Panc1 (cell line): ENCODE measurements at regions not wholly inside any gene's neighbourhood (a gene's known extent, or its start where the extent isn't known, plus 50 kb on each side); places are given as distances from the start of the nearest gene placed in this dataset.

Experiments
- ATAC-seq: fragments of 200-7000 bp; cut with Tn5 transposase; 2 replicates; pipeline ENCODE4 v1.9.1; 2020; ENCODE audit warnings: mild to moderate bottlenecking, moderate library complexity
- BruUV-seq: library from RNA; stranded (reverse); fragments of 400-500 nt; replicated peaks from 2 replicates; lab custom pipeline; 2021; lab: Mats Ljungman, UMichigan
- CTCF ChIA-PET: fragments of 300-600 bp; sonication (Branson Sonifier 250); formaldehyde crosslinking; loops from one replicate; lab custom pipeline; 2022; ENCODE audit warnings: antibody characterized with exemption; lab: Charles Lee
- POLR2A ChIA-PET: fragments of 300-600 bp; sonication (Branson Sonifier 250); formaldehyde crosslinking; loops from one replicate; lab custom pipeline; 2022; ENCODE audit warnings: antibody characterized with exemption; lab: Charles Lee
- DNase-seq: peaks from one replicate; pipeline ENCODE4 v3.0.0-alpha.2; 2010; ENCODE audit warnings: low read depth, low spot score
- H3K27ac ChIP-seq: 2 replicates; pipeline ENCODE4 v1.5.1; 2011; ENCODE audit warnings: mild to moderate bottlenecking, low read length, inconsistent platforms
- H3K27me3 ChIP-seq: fragments of 200-500 bp; sonication (Bioruptor generic); 2 replicates; pipeline ENCODE4 v1.6.0; 2014; ENCODE audit warnings: low read length, inconsistent platforms; ENCODE audit not compliant: control insufficient read depth, insufficient read depth
- H3K36me3 ChIP-seq: fragments of 200-500 bp; sonication (Bioruptor generic); 2 replicates; pipeline ENCODE4 v1.5.1; 2014; ENCODE audit warnings: inconsistent platforms, mild to moderate bottlenecking, low read length, moderate library complexity; ENCODE audit not compliant: control insufficient read depth, insufficient read depth
- H3K4me1 ChIP-seq: 2 replicates; pipeline ENCODE4 v1.5.1; 2011; ENCODE audit warnings: inconsistent platforms, mild to moderate bottlenecking, low read length, moderate library complexity; ENCODE audit not compliant: control insufficient read depth, insufficient read depth
- H3K4me3 ChIP-seq, 2 experiments: 2 replicates each; pipeline ENCODE4 v1.5.1; 2011 to 2012; ENCODE audit warnings: low read depth in 2 of 2, low read length in 2 of 2, mild to moderate bottlenecking in 2 of 2, inconsistent platforms in 1 of 2, moderate library complexity in 1 of 2
- H3K9me3 ChIP-seq: fragments of 200-500 bp; sonication (Bioruptor generic); 2 replicates; pipeline ENCODE4 v1.5.1; 2014; ENCODE audit warnings: low read depth, mild to moderate bottlenecking, inconsistent platforms, low read length, moderate library complexity; ENCODE audit not compliant: control insufficient read depth, insufficient read depth
- POLR2AphosphoS5 ChIP-seq: IDR thresholded peaks from 2 replicates; pipeline ENCODE4 v1.6.1; 2012; ENCODE audit warnings: mild to moderate bottlenecking, low read depth, low read length, moderate library complexity
- SIN3A ChIP-seq: IDR thresholded peaks from 2 replicates; pipeline ENCODE4 v1.6.1; 2012; ENCODE audit warnings: low read depth, mild to moderate bottlenecking, low read length, moderate library complexity, borderline replicate concordance; ENCODE audit not compliant: insufficient read depth
- TCF7L2 ChIP-seq: IDR thresholded peaks from 2 replicates; pipeline ENCODE4 v1.6.1; 2011; ENCODE audit warnings: mild to moderate bottlenecking, low read depth, low read length, inconsistent platforms
- in situ Hi-C: cut with HindIII; loops from 2 replicates; pipeline ENCODE4 v1.10.0; 2016; ENCODE audit warnings: low sequenced_read_pairs, low pct_unique_long_range_greater_than_20kb
- intact Hi-C: fragments of 100-400 bp; cut with micrococcal nuclease; formaldehyde crosslinking; loops from one replicate; pipeline ENCODE4 v1.10.0; 2022; ENCODE audit not compliant: unreplicated experiment
- TF ChIP-seq, protein P1 (sequence below): fragments of 450-650 bp; IDR thresholded peaks from 2 replicates; pipeline ENCODE4 v1.5.1; 2017; ENCODE audit warnings: mild to moderate bottlenecking
- TF ChIP-seq, protein P2 (sequence below), 2 experiments: IDR thresholded peaks; 2 replicates each; pipeline ENCODE4 v1.6.1; 2011 to 2012; ENCODE audit warnings: low read depth in 2 of 2, control low read depth in 1 of 2, low read length in 1 of 2, mild to moderate bottlenecking in 1 of 2, moderate library complexity in 1 of 2; ENCODE audit not compliant: insufficient read depth in 1 of 2

DNA sequence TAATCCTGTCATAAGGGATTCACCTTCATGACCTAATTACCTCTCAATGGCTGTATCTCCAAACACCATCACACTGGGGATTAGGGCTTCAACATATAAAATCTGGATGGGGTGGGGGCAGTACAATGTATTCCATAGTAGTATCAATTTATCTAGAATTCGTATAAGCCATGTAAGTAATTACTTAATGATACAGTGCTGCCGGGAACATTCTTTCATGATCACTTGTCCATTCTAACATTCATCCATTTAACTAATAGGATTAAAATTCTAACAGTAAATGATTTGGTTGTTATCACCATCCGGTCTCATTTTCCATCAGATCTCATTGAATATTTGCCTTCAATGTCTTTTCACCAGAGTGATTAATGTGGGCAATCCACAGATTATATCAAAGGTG lies 1620.9 kb upstream of the TENM3 start:
- H3K4me3 ChIP-seq: no peak overlapping the region
- no peaks in the 10 kb centered on the region for H3K27me3 ChIP-seq
- ATAC-seq: no peak
- no TSS peak for BruUV-seq
- H3K27ac ChIP-seq: no peak overlapping the region
- no peaks in the 10 kb centered on the region for H3K36me3 ChIP-seq
- ChIA-PET CTCF (no interaction called here), POLR2A (no interaction called here)
- TF ChIP-seq TCF7L2 (no peak), SIN3A (no peak)
- TF ChIP-seq, protein P1, sequence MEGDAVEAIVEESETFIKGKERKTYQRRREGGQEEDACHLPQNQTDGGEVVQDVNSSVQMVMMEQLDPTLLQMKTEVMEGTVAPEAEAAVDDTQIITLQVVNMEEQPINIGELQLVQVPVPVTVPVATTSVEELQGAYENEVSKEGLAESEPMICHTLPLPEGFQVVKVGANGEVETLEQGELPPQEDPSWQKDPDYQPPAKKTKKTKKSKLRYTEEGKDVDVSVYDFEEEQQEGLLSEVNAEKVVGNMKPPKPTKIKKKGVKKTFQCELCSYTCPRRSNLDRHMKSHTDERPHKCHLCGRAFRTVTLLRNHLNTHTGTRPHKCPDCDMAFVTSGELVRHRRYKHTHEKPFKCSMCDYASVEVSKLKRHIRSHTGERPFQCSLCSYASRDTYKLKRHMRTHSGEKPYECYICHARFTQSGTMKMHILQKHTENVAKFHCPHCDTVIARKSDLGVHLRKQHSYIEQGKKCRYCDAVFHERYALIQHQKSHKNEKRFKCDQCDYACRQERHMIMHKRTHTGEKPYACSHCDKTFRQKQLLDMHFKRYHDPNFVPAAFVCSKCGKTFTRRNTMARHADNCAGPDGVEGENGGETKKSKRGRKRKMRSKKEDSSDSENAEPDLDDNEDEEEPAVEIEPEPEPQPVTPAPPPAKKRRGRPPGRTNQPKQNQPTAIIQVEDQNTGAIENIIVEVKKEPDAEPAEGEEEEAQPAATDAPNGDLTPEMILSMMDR: no peak
- no peaks in the 10 kb centered on the region for H3K4me1 ChIP-seq
- no peak for DNase-seq
- no peaks in the 10 kb centered on the region for H3K9me3 ChIP-seq
- in situ Hi-C loops (no loop called here), intact Hi-C loops (no loop called here)

DNA sequence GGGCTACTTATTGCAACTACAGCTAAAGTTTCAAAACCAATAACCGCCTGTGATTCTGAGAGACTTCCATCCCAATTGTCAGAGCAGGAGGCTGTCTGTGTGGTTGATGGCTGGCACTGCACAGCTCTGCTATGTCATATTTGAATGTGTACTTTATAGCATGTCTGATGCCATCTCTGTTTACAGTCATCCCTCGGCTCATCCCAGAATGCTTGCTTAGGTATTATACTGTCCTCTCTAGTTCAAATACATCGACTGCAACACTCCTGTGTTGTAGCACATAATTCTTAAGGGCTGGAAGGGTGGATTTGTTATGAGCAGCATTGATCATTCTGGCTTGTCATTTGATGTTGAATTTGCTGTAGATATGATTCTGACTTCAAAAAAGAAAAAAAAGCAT lies 1617.5 kb upstream of the TENM3 start:
- Histone ChIP-seq H3K4me3 (no peak overlapping the region), H3K27me3 (no peaks in the 10 kb centered on the region), H3K4me1 (no peaks in the 10 kb centered on the region), H3K27ac (no peak overlapping the region), H3K9me3 (no peaks in the 10 kb centered on the region), H3K36me3 (no peaks in the 10 kb centered on the region)
- in situ Hi-C loops (no loop called here), intact Hi-C loops (no loop called here)
- POLR2A ChIA-PET: no interaction called here
- BruUV-seq: no TSS peak
- DNase-seq: no peak
- no peak for ATAC-seq
- CTCF ChIA-PET: no interaction called here
- TF ChIP-seq TCF7L2: no peak

DNA sequence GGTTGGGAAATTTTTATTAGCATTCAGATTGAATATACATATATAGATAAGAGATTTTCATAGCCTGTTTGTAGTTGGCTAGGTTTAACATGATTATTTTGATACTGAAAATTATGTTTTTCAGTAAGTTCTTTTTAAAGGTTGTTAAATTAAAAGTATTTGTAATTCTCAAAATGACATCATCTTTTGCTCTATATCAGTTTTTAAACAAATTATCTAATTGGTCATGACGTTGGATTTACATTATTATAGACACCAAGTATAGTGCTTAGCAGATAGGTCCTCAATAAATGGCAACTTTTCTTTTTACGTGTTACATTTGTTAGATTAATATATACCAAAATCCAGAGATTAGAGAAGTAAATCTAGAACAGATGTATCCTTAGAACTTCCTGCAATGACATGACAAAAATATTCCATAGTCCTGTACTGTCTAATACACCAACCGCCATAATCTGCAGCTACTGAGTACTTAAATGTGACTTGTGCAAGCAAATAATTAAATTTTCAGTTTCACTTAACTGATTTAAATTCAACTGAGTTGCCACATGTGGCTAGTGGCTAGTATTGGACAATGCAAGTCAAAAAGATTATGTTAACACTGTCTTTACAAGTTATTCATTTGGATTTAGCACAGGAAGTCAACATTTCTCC lies 1613.1 kb upstream of the TENM3 start:
- Histone ChIP-seq H3K4me1 (no peaks in the 10 kb centered on the region), H3K9me3 (no peaks in the 10 kb centered on the region), H3K4me3 (no peak overlapping the region), H3K27ac (no peak overlapping the region), H3K27me3 (no peaks in the 10 kb centered on the region), H3K36me3 (no peaks in the 10 kb centered on the region)
- POLR2A ChIA-PET: no interaction called here
- ATAC-seq (no peak), DNase-seq (no peak)
- TF ChIP-seq, protein P2, sequence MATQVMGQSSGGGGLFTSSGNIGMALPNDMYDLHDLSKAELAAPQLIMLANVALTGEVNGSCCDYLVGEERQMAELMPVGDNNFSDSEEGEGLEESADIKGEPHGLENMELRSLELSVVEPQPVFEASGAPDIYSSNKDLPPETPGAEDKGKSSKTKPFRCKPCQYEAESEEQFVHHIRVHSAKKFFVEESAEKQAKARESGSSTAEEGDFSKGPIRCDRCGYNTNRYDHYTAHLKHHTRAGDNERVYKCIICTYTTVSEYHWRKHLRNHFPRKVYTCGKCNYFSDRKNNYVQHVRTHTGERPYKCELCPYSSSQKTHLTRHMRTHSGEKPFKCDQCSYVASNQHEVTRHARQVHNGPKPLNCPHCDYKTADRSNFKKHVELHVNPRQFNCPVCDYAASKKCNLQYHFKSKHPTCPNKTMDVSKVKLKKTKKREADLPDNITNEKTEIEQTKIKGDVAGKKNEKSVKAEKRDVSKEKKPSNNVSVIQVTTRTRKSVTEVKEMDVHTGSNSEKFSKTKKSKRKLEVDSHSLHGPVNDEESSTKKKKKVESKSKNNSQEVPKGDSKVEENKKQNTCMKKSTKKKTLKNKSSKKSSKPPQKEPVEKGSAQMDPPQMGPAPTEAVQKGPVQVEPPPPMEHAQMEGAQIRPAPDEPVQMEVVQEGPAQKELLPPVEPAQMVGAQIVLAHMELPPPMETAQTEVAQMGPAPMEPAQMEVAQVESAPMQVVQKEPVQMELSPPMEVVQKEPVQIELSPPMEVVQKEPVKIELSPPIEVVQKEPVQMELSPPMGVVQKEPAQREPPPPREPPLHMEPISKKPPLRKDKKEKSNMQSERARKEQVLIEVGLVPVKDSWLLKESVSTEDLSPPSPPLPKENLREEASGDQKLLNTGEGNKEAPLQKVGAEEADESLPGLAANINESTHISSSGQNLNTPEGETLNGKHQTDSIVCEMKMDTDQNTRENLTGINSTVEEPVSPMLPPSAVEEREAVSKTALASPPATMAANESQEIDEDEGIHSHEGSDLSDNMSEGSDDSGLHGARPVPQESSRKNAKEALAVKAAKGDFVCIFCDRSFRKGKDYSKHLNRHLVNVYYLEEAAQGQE (IDR thresholded peaks at IDR 0.05; ENCODE audit: insufficient read depth in 1 of 2, low read depth in 2 of 2, low read length in 1 of 2): no peak
- no peak for TF ChIP-seq SIN3A
- no peak for TF ChIP-seq TCF7L2
- TF ChIP-seq, protein P1: no peak
- no peak for TF ChIP-seq POLR2AphosphoS5
- intact Hi-C loops: no loop called here
- no TSS peak for BruUV-seq
- CTCF ChIA-PET: no interaction called here
- in situ Hi-C loops: no loop called here
